GM21390 (cell line): ENCODE measurements at regions not wholly inside any gene's neighbourhood (a gene's known extent, or its start where the extent isn't known, plus 50 kb on each side); places are given as distances from the start of the nearest gene placed in this dataset.
"Not testable (repeated sequence)": the region's sequence is repeated elsewhere in the genome, so short reads cannot be mapped to it uniquely, and the experiment has no call there.

Source experiments
- ATAC-seq: cut with Tn5 transposase; IDR thresholded peaks from one replicate; pipeline ENCODE4 v1.9.1; 2021; ENCODE audit not compliant: unreplicated experiment

- no peak for ATAC-seq
Observed at GRCh38 chr6:138656364-138657064, 117.1 kb upstream of the CCDC28A start.

- no peak for ATAC-seq
Observed at GRCh38 chr6:138657065-138657425, 116.5 kb upstream of the CCDC28A start.

GRCh38 chr6:138659998-138660397, 113.6 kb upstream of the CCDC28A start:
- ATAC-seq, result no peak

- no peak for ATAC-seq
Observed at GRCh38 chr6:138662471-138662870, 111.1 kb upstream of the CCDC28A start.

GRCh38 chr6:138663892-138664291, 109.7 kb upstream of the CCDC28A start:
- ATAC-seq, result no peak

GRCh38 chr6:138664745-138665144, 108.8 kb upstream of the CCDC28A start:
- no peak for ATAC-seq

GRCh38 chr6:138666636-138667035, 106.9 kb upstream of the CCDC28A start:
- no peak for ATAC-seq

GRCh38 chr6:138667408-138667807, 106.2 kb upstream of the CCDC28A start:
- ATAC-seq, result no peak

- ATAC-seq, result no peak
Observed at GRCh38 chr6:138671351-138671750, 102.2 kb upstream of the CCDC28A start.

- no peak for ATAC-seq
Observed at GRCh38 chr6:138673346-138674014, 100.1 kb upstream of the CCDC28A start.

- ATAC-seq, result not testable (repeated sequence)
Observed at GRCh38 chr6:138674444-138674843, 99.1 kb upstream of the CCDC28A start.

GRCh38 chr6:138677538-138677937, 96.0 kb upstream of the CCDC28A start:
- no peak for ATAC-seq

GRCh38 chr6:138678168-138678567, 95.4 kb upstream of the CCDC28A start:
- no peak for ATAC-seq

GRCh38 chr6:138680085-138680484, 93.5 kb upstream of the CCDC28A start:
- no peak for ATAC-seq

- ATAC-seq, result no peak
Observed at GRCh38 chr6:138681627-138682026, 91.9 kb upstream of the CCDC28A start.

- no peak for ATAC-seq
Observed at GRCh38 chr6:138682704-138683527, 90.7 kb upstream of the CCDC28A start.

- ATAC-seq, result no peak
Observed at GRCh38 chr6:138685257-138685656, 88.3 kb upstream of the CCDC28A start.

- no peak for ATAC-seq
Observed at GRCh38 chr6:138685781-138686180, 87.8 kb upstream of the CCDC28A start.

- no peak for ATAC-seq
Observed at GRCh38 chr6:138688580-138688979, 85.0 kb upstream of the CCDC28A start.

- no peak for ATAC-seq
Observed at GRCh38 chr6:138689849-138690248, 83.7 kb upstream of the CCDC28A start.

- ATAC-seq, result no peak
Observed at GRCh38 chr6:138690975-138691594, 82.5 kb upstream of the CCDC28A start.
